ENCODE measurements at regions not wholly inside any gene's neighbourhood (a gene's known extent, or its start where the extent isn't known, plus 50 kb on each side); places are given as distances from the start of the nearest gene placed in this dataset.

DNA sequence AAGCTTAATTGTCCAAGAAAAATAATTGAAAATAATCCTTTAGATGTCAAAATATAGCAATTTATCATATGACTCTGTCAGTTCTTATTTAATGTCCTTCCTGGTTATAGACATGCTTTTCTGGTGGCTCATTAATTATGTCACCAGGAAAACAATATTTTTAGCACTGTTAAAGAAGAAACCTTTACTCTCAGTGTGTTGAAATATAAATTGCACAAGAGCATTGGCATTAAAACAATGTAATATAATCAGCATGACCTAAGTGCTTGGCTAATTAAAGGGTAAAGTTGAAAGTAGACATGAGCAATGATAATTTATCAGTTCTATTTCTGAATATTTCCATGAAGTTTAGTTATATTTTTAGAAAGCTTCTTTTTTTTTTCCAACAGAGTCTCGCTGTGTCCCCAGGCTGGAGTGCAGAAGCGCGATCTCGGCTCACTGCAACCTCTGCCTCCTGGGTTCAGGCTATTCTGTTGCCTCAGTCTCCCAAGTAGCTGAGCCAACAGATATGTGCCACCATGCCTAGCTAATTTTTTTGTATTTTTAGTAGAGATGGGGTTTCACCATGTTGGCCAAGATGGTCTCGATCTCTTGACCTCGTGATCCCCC is 232.3 kb downstream of the JRKL start:
- H3K4me3 ChIP-seq (ENCODE audit: control insufficient read depth, low read depth, low read length), result no peak overlapping the region
- DNase-seq (ENCODE audit: low read depth), result peak; percentile 0
- TF ChIP-seq, protein P1, sequence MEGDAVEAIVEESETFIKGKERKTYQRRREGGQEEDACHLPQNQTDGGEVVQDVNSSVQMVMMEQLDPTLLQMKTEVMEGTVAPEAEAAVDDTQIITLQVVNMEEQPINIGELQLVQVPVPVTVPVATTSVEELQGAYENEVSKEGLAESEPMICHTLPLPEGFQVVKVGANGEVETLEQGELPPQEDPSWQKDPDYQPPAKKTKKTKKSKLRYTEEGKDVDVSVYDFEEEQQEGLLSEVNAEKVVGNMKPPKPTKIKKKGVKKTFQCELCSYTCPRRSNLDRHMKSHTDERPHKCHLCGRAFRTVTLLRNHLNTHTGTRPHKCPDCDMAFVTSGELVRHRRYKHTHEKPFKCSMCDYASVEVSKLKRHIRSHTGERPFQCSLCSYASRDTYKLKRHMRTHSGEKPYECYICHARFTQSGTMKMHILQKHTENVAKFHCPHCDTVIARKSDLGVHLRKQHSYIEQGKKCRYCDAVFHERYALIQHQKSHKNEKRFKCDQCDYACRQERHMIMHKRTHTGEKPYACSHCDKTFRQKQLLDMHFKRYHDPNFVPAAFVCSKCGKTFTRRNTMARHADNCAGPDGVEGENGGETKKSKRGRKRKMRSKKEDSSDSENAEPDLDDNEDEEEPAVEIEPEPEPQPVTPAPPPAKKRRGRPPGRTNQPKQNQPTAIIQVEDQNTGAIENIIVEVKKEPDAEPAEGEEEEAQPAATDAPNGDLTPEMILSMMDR (conservative IDR thresholded peaks at IDR 0.05; ENCODE audit: control insufficient read depth, insufficient read depth, low read depth, low read length), result no peak

DNA sequence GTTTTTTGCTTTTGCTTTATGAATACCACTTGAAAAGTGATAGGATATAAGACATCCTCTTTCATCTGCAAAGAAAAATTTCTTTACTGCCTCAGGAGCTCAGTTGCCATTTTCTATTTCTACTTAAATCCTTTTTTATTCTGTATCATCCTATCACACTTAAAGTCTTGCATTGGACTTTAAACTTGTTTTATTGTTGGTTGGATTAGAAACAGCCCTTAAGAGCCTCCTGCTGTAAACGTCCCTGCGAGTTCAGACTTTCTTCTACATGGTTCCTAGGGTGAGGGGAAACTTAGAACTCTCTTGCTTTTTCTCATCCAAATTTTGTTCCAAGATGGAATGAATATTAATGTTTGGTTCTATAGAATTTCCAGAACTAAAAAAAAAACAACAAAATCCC is 234.3 kb downstream of the JRKL start:
- DNase-seq (ENCODE audit: low read depth), result no peak
- H3K4me3 ChIP-seq (ENCODE audit: control insufficient read depth, low read depth, low read length), result no peak overlapping the region
- TF ChIP-seq, protein P1 (conservative IDR thresholded peaks at IDR 0.05; ENCODE audit: control insufficient read depth, insufficient read depth, low read depth, low read length), result no peak

DNA sequence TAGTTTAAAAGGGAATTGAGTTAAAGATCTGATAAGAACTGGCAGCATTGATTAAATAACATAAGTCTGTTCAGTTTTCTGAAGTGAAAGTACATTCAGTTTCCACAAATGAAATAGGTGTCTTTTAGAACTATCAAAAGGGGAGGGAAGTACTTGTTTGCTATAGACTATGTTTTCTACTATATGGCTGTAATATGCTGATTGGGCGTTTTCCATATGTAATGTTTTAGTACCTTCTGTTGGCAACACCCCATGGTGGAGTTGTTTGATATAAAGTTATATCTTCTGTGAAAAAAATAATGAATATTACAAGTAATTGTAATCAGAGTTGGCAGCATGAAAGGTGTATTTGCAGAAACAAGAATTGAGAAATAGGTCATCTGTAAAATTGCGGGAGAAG is 237.6 kb downstream of the JRKL start:
- TF ChIP-seq, protein P1 (conservative IDR thresholded peaks at IDR 0.05; ENCODE audit: control insufficient read depth, insufficient read depth, low read depth, low read length), result no peak
- DNase-seq (ENCODE audit: low read depth), result no peak
- no peak overlapping the region for H3K4me3 ChIP-seq (ENCODE audit: control insufficient read depth, low read depth, low read length)

DNA sequence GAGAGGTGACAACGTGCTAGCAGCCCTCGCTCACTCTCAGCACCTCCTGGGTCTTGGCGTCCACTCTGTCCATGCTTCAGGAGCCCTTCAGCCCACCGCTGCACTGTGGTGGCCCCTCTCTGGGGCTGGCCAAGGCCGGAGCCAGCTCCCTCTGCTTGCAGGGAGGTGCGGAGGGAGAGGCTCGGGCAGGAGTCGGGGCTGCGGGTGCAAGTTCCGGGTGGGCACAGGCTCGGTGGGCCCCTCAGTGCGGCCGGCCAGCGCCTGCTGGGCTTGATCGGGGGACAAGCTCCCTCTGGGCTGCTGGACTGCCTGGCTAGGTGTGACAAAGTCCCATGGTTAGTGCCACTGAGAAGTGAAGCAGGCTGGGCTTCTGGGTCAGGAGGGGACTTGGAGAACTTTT is 245.8 kb downstream of the JRKL start:
- TF ChIP-seq, protein P1 (conservative IDR thresholded peaks at IDR 0.05; ENCODE audit: control insufficient read depth, insufficient read depth, low read depth, low read length), result no peak
- H3K4me3 ChIP-seq (ENCODE audit: control insufficient read depth, low read depth, low read length), result no peak overlapping the region
- no peak for DNase-seq (ENCODE audit: low read depth)

DNA sequence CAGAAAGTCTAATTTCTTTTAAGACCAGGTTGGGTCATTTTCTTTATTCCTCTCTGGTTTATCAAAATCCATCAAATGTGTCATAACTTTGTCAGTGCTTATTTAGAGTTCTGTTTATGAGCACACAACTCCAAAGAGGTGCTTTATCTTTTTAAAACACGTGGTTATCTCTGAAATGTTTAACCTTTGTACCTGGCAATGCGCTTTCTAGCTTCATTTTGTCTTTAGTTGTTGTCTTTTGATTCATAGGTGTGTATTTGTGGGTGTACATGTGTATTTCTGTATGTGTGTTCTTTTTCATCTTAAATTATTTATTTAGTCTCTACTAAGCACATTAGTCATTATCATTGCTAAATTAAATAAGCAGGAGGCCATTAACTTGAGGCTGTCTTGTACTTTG is 251.4 kb downstream of the JRKL start:
- DNase-seq (ENCODE audit: low read depth), result no peak
- TF ChIP-seq, protein P1 (conservative IDR thresholded peaks at IDR 0.05; ENCODE audit: control insufficient read depth, insufficient read depth, low read depth, low read length), result no peak
- no peak overlapping the region for H3K4me3 ChIP-seq (ENCODE audit: control insufficient read depth, low read depth, low read length)

DNA sequence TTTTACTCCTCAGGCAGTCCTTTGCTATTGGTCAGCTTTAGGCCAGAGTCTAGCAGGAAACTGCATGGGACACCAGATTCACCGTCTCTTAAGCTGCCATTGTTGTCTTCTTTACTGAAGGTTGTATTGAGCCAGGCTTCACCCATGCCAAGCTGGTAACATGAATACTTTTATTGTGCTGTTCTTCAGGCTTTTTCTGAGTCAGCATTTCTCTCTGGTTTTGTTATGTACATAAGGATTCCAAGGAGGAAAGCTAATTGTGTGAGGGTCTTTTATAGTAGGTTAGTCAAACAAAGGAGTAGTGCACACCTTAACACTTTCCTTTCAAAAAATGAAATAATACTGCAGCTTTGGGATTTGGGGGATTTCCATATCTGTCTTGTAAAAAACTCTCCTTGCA is 252.8 kb downstream of the JRKL start:
- H3K4me3 ChIP-seq (ENCODE audit: control insufficient read depth, low read depth, low read length), result no peak overlapping the region
- TF ChIP-seq, protein P1 (conservative IDR thresholded peaks at IDR 0.05; ENCODE audit: control insufficient read depth, insufficient read depth, low read depth, low read length), result no peak
- DNase-seq (ENCODE audit: low read depth), result no peak

DNA sequence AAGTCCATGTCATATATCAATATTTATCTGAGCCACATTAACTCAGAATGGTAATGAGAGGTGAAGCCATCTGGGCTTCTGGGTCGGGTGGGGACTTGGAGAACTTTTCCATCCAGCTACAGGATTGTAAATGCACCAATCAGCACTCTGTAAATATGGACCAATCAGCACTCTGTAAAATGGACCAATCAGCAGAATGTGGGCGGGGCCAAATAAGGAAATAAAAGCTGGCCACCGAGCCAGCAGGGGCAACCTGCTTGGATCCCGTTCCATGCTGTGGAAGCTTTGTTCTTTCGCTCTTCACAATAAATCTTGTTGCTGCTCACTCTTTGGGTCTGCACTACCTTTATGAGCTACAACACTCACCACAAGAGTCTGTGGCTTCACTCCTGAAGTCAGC is 253.4 kb downstream of the JRKL start:
- DNase-seq (ENCODE audit: low read depth), result no peak
- no peak overlapping the region for H3K4me3 ChIP-seq (ENCODE audit: control insufficient read depth, low read depth, low read length)
- TF ChIP-seq, protein P1 (conservative IDR thresholded peaks at IDR 0.05; ENCODE audit: control insufficient read depth, insufficient read depth, low read depth, low read length), result no peak

All from fibroblast of mammary gland (primary cell).